NCI-H345 treated with DMSO at 0.1 percent for 48 hours (cell line): ENCODE measurements at regions not wholly inside any gene's neighbourhood (a gene's known extent, or its start where the extent isn't known, plus 50 kb on each side); places are given as distances from the start of the nearest gene placed in this dataset.

Experiments used
- DNase-seq: peaks from one replicate; lab custom pipeline; 2025; ENCODE audit not compliant: unreplicated experiment; lab: John Stamatoyannopoulos, UW

DNA sequence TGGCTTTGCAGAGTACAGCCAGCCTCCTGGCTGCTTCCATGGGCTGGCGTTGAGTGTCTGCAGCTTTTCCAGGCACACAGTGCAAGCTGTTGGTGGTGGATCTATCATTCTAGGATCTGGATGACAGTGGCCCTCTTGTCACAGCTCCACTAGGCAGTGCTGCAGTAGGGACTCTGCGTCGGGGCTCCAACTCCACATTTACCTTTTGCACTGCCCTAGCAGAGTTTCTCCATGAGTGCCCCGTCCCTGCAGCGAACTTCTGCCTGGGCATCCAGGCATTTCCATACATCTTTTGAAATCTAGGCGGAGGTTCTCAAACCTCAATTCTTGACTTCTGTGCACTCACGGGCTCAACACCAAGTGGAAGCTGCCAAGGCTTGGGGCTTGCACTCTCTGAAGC is 1697.3 kb upstream of the MIR17HG start:
- DNase-seq: no peak

DNA sequence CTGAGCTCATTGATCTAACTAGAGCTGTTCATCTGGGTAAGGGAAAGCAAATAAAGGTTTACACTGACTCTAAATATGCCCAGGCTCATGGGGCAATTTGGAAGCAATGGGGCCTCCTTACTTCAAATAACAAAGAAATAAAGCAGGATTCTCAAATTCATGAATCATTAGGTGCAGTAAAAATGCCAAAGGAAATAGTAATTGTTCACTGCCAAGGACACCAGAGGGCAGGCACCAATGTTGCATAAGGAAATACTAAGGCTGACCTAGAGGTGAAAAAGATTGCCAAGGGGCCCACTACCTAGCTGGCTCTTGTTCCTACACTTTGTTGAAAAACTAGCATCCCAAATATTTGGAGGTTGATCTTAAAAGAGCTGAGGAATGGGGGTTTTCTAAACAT is 1686.7 kb upstream of the MIR17HG start:
- no peak for DNase-seq

DNA sequence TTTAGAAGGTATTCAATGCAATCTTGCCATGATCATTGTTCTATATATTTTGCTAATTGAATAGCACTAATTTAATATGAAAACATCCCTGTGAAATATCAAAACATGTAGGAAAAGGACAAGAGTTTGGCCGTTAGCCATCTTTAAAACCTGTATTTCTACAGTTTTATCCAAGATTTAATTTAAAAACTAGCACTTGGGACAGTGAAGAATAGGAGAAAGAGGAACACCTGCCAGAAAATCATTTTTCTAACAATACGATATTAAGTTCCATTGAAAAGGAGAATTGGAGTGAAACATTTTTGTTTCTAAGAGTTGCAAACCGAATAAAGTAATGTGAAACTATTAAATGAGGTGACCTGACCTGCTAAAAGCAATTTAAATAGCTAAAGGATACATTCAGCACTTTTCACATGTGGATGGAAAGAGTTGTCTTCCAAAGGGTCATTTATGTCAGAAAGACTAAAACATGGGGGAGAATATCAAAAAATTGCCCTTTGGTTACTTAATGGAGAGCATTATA is 1673.6 kb upstream of the MIR17HG start:
- no peak for DNase-seq

DNA sequence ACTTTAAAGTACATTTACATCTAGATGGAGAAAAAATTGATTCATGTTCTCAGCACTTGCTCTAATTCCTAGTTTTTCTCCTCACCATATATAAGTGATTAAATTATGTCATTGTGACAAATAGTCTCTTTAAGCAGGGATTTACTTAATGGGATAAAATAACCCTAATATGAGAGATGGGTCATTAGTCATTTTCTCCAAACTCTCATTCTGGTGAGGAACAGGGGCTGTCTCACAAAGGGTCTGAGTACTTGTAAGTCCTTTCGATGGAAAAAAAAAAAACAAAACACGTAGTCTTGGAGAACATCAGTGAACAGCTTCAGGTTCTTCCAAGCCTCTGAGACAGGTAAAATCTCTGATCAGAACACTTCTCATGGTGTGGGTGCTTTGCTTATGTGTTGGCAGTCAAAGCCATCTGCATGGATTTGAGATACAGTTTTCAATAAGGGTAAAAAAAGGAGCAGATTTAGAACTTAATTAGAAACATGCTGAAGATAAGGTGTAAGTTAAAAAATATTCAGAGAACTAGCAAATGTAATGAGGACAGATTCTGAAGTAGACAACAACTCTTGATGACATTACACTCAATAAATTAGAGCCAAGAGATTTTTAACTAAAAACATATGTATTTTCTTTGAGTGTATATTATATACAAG is 1668.9 kb upstream of the MIR17HG start:
- no peak for DNase-seq

DNA sequence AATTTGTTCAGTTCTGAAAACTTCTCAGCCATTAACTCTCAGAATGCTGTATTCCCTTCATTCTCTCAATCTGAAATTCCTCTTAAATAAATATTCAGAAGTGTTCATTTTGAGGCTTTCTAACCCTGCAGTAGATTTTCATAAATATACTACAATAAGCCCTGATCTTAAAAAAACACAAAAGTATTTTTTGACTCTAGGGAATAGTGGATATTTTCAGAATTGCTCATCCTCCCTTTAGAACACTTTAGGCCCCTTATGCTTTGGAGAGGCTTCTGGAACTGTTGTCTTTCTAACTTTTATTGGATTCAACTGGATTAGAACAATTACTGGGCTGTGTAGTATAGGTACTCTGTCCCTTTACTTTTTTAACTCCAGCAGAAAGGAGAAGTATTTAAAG is 1662.6 kb upstream of the MIR17HG start:
- no peak for DNase-seq

DNA sequence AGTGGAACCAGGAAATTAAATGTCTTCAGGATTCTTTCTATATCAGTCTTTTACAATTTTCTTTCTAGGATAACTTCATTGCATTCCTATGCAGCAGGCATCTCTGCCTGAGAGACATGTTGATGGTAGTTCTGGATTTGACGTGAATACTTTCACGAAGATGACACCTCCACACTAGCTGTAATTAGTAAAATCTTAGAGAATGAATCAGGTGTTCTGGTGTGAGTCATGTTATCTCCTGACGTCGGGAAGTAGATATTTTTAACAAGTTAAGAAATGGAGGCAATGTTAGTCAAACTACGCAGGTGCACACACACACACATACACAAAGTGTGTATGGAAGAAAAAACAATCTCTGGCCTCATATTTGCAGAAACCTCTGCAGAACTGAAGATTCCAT is 1661.3 kb upstream of the MIR17HG start:
- no peak for DNase-seq

DNA sequence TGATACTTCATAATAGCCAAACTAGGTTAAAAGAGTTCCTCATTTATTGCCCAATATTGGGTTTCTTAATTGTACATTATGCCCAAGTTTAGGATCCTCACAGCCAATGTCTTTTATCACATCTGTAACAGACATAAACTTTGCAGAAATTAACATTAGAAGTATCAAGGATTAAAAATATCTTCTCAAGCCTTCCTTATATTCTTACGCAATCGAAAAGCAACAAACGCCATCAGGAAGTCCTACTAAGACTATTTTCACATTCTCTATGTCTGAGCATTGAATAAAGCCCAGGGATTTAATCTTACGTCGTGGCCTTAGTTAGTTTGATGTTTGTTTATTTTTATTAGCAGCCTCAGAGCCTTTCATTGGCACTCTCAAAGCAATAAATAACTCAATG is 1660.4 kb upstream of the MIR17HG start:
- no peak for DNase-seq

DNA sequence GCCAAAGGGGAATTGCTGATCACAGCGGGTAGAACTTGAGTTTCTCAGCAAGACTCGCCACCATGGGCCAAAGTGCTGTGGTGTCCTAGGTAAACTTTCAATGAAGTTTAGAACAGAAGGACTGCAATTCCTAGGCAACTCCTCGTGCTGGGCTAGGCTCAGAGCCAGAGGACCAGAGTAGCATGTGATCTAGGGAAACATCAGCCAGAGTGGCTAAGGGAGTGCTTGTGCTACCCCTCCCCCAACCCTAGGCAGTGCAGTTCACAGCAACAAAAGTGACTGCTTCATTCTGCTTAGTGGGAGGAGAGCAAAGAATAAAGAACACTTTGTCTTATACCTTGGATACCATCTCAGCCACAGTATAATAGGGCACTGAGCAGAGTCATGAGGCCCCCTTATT is 1658.6 kb upstream of the MIR17HG start:
- no peak for DNase-seq

DNA sequence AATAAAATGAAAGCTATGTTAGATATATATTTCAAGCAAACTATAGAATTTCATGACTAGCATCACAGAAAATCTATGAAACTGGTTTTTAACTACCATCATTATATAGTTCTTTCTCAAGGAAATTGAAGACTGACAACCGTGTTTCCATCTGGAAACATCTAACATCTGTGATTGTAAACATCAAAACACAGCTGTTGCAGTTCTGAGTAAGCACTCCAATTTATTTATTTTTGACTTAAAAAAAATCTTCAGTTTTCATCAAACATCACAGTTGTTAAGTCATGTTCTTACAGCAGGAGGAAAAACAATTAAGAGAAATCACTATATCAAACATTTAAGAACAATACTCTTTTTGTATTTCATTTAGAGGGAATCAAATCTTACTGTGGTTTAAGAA is 1653.0 kb upstream of the MIR17HG start:
- DNase-seq: no peak

DNA sequence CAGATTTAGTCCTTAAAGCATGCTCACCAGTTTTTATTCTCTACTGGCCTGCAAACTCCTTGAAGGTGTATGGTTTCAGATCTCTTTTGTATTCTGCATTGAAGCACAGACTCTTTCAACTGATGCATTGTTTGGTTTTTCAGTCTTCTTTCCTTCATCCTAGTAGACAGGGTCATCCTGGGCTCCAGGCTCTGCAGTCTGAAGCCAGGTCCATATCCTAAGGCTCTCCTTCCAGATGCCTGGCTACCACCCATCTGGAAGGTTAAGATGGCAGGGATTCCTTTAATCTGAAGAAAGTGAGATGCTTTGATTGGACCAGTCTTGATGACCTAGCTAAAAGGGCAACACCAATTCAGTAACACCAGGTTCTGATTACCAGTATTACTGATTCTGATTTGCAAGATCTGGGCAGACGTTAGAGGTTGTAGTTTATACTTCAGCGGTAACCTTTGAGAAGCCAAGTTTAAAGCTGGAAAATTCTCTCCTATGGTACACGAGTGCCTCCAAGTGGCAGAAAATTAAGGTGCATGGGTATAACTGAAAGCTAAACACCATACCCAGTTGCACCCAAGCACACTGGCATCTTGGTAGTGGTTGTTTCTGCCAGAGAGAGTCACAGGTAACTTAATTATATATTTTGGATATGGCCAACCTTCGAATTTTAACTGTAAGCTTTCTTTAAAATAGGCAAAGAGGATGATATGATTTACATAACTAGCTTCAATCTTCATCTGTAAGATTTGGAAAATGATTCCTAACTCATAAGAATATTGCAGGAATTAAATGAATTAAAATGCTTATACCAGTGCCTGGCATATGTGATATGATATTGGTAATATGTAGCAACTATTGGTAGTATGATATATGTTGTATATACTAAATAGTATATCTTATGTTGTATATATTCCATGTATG is 1651.9 kb upstream of the MIR17HG start:
- DNase-seq: no peak

DNA sequence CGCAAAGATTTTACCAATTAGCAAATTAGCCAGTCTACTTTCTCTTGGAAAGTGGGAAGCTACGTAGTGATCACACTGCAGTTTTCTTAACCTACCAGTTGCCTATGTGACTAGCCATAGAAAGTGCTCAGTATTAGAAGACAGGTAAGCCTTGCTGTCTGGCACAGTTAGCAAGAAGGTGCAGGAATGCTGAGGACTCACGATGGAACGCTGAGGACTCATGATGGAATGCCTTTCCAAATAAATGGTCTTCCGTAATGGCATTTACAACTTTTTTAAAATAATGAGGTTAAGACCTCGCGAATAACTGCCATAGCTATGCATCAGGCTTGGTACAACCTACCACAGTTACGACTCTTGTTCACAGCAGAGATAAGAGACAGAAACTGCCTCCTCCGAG is 1645.6 kb upstream of the MIR17HG start:
- DNase-seq: no peak

DNA sequence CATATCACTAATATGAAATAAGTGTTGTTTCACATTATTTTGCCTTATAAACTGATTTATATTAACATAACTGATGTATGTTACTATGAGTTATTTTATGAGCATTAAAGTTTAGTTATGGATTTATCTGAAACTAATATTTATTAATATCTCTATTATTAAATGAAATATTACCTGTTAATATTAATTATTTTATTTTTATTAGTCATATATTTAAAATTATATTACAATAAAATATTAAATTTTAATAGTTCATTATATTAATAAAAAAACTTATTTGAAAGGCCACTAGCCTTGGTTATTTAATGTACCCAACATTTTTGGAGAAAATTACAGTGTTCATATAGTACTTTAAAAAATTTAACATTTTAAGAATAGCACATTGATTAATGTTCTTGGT is 1643.4 kb upstream of the MIR17HG start:
- no peak for DNase-seq

DNA sequence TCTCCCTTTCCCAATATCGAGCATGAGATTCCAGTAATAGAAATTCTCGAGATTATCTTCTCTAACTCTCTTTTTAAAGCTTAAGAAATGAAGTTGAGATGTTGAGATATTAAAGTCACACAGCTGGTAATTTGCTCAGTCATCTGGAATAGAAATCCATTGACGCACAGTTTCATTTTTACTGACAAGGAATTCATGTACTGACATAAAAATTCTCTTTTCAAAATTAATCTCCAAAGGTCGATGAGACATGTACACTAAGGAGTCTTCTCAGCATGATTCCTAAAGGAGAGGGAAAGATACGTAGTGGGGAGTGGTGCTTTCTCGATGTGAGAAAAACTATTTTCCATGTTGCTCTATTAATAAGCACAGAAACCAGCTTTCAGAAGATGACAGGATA is 1639.5 kb upstream of the MIR17HG start:
- no peak for DNase-seq

DNA sequence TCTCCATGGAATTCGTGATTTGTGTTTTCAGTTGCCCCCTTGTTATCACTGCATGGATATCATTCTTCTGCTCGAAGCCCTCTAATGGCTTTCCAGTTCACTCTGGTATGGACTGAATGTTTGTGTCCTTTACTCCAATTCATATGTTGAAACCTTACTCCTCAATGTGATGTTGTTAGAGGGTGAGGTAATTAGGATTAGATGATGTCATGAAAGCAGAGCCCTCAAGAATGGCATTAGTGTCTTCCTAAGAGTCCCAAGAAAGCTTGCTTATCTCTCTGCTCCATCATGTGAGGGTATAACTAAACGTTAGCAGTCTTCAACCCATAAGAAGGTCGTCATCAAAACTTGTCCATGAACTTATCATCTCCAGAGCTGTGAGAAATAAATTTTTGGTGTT is 1626.3 kb upstream of the MIR17HG start:
- DNase-seq: no peak

DNA sequence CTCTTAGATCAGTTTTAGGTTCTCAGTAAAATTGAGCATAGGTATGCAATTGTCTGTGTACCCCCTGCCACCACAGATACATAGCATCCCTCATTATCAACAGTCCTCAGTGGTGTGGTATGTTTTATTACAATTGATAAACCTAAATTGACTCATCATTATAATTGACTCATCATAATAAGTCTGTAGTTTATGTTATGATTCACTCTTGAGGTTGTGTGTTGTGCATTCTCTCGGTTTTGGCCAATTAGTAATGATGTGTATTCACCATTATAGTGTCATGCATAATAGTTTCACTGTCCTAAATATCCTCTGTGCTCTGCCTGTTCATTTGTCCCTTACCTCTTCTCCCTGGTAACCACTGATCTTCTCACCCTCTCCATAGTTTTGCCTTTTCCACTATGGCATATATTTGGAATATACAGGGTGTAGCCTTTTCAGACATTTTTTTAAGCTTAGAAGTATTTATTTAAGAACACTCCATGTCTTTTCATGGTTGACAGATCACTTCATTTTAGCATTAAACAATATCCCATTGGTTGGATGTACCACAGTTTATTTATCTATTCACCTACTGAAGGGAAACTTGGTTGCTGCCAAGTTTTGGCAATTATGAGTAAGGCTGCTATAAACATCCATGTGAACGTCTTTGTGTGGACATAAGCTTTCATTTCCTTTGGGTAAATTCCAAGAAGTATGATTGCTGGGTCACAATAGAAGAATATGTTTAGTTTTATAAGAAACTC is 1620.6 kb upstream of the MIR17HG start:
- DNase-seq: no peak

DNA sequence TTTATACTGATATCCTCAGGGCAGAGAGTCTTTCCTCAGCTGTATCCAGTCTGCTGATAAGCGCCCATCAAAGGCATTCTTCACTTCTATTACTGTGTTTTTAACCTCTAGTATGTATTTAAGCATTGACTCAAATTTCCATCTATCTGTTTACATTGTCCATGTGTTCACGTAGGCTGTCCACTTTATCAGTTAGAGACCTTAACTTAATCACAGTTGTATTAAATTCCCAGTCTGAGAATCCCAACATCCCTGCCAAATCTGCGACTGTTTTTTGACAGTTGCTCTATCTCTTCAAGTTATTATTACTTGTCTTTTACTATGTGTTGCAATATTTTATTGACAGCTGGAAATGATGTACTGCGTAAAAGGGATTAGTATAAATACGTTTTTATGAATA is 1613.7 kb upstream of the MIR17HG start:
- no peak for DNase-seq

DNA sequence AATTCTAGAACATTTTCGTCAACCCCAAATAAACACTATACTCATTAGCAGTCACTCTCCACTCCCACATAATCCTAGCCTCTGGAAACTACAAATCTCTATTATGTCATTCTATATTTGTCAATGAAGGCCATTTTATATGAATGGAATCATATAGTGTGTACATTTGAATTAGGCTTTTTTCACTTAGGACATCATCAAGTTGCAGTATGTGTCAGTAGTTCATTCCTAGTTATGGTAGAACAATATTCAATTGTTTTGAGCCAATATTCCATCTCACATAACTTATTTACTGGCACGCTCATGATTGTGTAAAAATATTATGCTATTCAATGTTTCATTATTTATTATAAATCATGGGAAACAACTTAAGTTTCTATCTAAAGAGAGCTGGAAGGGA is 1610.4 kb upstream of the MIR17HG start:
- DNase-seq: no peak

DNA sequence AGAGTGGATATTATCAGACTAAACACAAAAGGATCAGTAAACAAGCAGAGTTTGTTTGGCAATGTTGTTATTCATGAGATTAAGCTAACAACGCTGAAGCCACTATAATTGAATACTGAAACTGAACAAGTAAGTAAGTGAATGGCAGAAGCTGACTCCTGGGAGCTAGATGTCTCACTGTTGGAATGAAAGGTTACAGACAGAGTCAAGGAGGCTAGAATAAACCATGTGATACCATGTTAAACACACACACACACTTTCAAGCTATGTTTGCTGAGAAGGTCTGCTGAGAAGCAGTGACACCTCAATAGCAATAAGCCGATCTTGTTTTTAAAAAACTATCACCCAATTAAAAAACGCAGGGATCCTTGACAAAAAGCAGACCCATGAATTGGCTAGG is 1609.4 kb upstream of the MIR17HG start:
- no peak for DNase-seq

DNA sequence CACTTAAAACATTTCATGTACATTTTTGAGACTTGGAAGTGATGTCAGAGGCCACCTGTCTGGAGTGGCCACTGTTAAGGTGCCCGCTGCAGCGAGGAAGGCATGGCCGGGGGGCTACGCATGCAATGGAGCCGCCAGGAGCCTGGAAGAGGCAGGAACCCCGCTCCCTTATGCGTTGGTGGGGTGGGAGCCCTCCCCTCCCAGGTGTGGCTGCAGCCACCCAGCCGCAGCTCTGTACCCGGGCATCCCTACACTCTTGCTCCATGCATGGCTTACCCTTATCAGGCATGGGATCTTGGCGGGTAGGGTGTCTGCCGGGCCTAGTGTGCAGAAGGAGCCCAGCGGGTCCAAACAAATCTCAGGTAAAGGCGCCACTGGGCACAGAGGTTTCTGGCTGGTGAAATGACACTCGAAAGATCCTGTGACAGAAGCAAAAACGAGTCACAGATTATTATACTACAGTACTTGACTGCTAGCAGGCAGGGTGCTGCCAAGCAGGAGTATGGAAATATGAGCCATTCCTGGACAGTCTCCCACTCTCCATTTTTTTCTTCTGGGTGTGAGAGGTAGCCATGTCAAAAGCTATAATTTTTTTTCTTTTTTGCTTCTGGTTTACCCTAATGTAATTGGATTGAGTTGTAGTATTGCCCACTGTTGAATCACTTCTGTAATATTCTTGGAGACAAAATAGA is 1606.3 kb upstream of the MIR17HG start:
- DNase-seq: no peak

DNA sequence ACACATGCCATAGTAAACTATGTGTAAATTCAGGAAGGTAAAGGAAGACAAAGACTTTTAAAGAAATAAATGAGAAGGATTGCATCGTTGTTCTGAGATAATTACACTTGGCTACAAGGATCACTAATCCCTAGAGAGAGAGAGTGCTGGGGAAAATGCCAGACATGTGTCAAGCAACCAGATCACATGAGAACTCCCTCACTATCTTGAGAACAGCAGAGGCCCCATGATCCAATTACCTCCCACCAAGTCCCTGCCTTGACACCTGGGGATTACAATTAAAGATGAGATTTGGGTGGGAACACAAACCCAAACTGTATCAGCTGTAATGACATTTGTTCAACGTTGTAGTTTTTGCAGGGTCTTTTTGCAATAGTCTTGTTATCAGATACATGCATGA is 1600.9 kb upstream of the MIR17HG start:
- DNase-seq: no peak

DNA sequence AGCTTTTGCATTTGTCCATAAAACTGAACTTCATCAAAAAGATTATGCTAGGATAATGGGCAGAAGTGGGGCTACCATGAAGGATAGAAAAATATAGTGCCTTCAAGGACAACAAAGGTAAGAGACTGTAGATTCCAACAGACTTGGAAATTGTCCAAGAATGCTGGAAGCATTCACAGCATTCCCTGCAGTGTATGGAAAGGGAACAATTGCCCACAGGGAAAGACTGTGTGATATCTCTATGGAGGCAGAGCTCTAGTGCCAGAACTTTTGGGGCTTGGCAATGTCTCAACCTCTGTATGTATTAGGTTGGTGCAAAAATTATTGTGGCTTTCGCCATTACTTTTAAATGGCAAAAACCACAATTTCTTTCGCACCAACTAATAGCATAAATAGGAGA is 1598.8 kb upstream of the MIR17HG start:
- DNase-seq: no peak
